HL-60 (cell line): ENCODE measurements at regions not wholly inside any gene's neighbourhood (a gene's known extent, or its start where the extent isn't known, plus 50 kb on each side); places are given as distances from the start of the nearest gene placed in this dataset.

Experiments
- DNase-seq, 2 experiments: peaks; one replicate each; pipeline ENCODE4 v3.0.0-alpha.2; 2010 to 2020; ENCODE audit warnings: low read depth in 1 of 2, low spot score in 1 of 2
- H3K27ac ChIP-seq: fragments of 250-450 bp; sonication (Bioruptor Pico); replicated peaks from 2 replicates; pipeline ENCODE4 v1.5.1; 2020; ENCODE audit warnings: mild to moderate bottlenecking, moderate library complexity
- H3K27me3 ChIP-seq: fragments of 250-450 bp; sonication (Bioruptor Pico); 2 replicates; pipeline ENCODE4 v1.5.1; 2021; ENCODE audit warnings: mild to moderate bottlenecking, moderate library complexity; ENCODE audit not compliant: insufficient read depth, poor library complexity, severe bottlenecking
- H3K4me3 ChIP-seq: replicated peaks from 2 replicates; pipeline ENCODE4 v1.5.1; 2011; ENCODE audit warnings: mild to moderate bottlenecking, control low read depth, low read length; ENCODE audit not compliant: insufficient read depth
- CTCF ChIP-seq: IDR thresholded peaks from one replicate; pipeline ENCODE4 v1.5.1; 2011; ENCODE audit warnings: low read length, control low read depth, inconsistent platforms; ENCODE audit not compliant: insufficient read depth
- GABPA ChIP-seq: IDR thresholded peaks from 2 replicates; pipeline ENCODE4 v1.6.1; 2012; ENCODE audit warnings: low read depth
- POLR2AphosphoS5 ChIP-seq: IDR thresholded peaks from 2 replicates; pipeline ENCODE4 v1.6.1; 2012; ENCODE audit warnings: low read depth
- REST ChIP-seq: IDR thresholded peaks from 2 replicates; pipeline ENCODE4 v1.6.1; 2012; ENCODE audit warnings: low read depth; ENCODE audit not compliant: insufficient replicate concordance
- SPI1 ChIP-seq: IDR thresholded peaks from 2 replicates; pipeline ENCODE4 v1.6.1; 2012; ENCODE audit warnings: low read depth, mild to moderate bottlenecking, borderline replicate concordance

DNA sequence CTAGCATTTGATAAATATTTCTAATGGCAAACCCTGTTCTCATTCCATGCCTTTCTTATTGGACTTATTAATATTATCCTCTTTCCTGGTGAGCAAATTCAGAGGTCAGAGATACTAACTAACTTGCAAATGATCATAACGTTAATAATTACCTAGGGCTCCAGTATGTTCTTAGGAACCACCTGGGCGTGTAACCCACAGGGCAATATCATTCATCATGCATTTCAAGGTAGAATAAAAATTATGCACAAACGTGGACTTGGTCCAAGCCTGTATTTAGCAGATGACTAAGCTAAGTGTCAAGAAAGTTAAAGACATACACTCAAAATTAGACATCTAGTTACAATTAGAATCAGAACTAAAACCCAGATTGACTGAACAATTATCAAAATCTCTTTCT is 850.1 kb downstream of the TRIML1 start:
- no peak overlapping the region for H3K4me3 ChIP-seq
- no peak overlapping the region for H3K27ac ChIP-seq
- no peak for DNase-seq
- TF ChIP-seq CTCF (no peak), GABPA (no peak), SPI1 (no peak), REST (no peak), POLR2AphosphoS5 (no peak)
- H3K27me3 ChIP-seq: no peaks in the 10 kb centered on the region

- Histone ChIP-seq H3K27ac (no peak overlapping the region), H3K4me3 (no peak overlapping the region), H3K27me3 (no peaks in the 10 kb centered on the region)
- no peak for TF ChIP-seq POLR2AphosphoS5
- no peak for TF ChIP-seq SPI1
- TF ChIP-seq CTCF: no peak
- no peak for TF ChIP-seq REST
- no peak for TF ChIP-seq GABPA
- no peak for DNase-seq
These were observed 853.5 kb downstream of the TRIML1 start for GRCh38 chr4:188992706-188993105.

DNA sequence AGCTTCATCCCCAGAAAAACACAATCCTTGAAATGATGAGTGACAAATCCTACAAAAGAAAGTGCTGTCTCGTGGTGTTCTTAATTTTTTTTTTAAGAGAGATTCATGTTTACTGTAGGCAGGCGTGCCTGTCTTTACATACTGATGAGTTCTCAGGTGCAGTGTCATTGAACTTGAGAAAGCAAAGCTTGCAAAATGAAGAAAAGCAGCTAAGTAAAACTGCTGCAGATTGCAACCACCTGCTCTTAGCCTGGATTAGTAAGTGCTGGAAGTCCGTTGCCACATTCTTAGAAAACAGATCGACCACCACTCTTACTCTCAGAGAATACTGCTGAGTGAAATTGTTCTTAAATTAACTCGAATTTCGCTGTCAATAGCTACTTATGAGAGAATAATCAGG is 854.6 kb downstream of the TRIML1 start:
- TF ChIP-seq SPI1 (no peak), REST (no peak), CTCF (no peak), GABPA (no peak), POLR2AphosphoS5 (no peak)
- no peak overlapping the region for H3K4me3 ChIP-seq
- H3K27me3 ChIP-seq: no peaks in the 10 kb centered on the region
- no peak for DNase-seq
- no peak overlapping the region for H3K27ac ChIP-seq
